ENCODE measurements at regions not wholly inside any gene's neighbourhood (a gene's known extent, or its start where the extent isn't known, plus 50 kb on each side); places are given as distances from the start of the nearest gene placed in this dataset.

DNA sequence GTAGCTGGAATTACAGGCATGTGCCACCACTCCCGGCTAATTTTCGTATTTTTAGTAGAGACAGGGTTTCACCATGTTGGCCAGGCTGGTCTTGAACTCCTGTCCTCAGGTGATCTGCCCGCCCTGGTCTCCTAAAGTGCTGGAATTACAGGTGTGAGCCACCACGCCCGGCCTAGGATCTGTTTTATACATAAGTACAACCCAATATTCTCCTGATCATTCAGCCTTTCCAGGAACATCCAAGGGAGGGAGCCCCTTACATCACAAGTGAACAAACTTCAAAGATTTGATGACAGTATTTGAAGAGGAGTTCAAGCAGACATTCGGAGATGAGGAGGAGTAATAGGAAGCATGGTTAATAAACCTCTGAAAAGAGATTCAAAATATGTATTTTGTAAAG is 54.9 kb upstream of the RAB3GAP2 start:
- no peaks in the 10 kb centered on the region for H3K79me2 ChIP-seq (replicated peaks; ENCODE audit: insufficient read depth, low read length)
- H3K9ac ChIP-seq (ENCODE audit: low read length) = no peak overlapping the region
- no peak overlapping the region for H2AFZ ChIP-seq (ENCODE audit: low read depth, low read length)
- no peak overlapping the region for H3K27ac ChIP-seq (ENCODE audit: low read length)
- H3K9me2 ChIP-seq (ENCODE audit: insufficient read depth, low read length) = no peaks in the 10 kb centered on the region
- TF ChIP-seq EP300 (conservative IDR thresholded peaks at IDR 0.05; ENCODE audit: poor library complexity, severe bottlenecking) (no peak), SMC3 (conservative IDR thresholded peaks at IDR 0.05; ENCODE audit: poor library complexity) (no peak), RAD21 (conservative IDR thresholded peaks at IDR 0.05) (no peak), MXI1 (conservative IDR thresholded peaks at IDR 0.05; ENCODE audit: poor library complexity, severe bottlenecking) (no peak), TAF1 (IDR thresholded peaks at IDR 0.05; ENCODE audit: low read depth) (no peak), EZH2 (IDR thresholded peaks at IDR 0.05; ENCODE audit: borderline replicate concordance, insufficient read depth, low read length, poor library complexity, severe bottlenecking) (no peak), POLR2AphosphoS5 (IDR thresholded peaks at IDR 0.05) (no peak)
- TF ChIP-seq, protein P1, sequence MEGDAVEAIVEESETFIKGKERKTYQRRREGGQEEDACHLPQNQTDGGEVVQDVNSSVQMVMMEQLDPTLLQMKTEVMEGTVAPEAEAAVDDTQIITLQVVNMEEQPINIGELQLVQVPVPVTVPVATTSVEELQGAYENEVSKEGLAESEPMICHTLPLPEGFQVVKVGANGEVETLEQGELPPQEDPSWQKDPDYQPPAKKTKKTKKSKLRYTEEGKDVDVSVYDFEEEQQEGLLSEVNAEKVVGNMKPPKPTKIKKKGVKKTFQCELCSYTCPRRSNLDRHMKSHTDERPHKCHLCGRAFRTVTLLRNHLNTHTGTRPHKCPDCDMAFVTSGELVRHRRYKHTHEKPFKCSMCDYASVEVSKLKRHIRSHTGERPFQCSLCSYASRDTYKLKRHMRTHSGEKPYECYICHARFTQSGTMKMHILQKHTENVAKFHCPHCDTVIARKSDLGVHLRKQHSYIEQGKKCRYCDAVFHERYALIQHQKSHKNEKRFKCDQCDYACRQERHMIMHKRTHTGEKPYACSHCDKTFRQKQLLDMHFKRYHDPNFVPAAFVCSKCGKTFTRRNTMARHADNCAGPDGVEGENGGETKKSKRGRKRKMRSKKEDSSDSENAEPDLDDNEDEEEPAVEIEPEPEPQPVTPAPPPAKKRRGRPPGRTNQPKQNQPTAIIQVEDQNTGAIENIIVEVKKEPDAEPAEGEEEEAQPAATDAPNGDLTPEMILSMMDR (IDR thresholded peaks at IDR 0.05; ENCODE audit: poor library complexity, severe bottlenecking) = no peak
- H3K36me3 ChIP-seq (ENCODE audit: insufficient read depth, low read length) = no peaks in the 10 kb centered on the region
- H4K20me1 ChIP-seq (ENCODE audit: insufficient read depth) = no peaks in the 10 kb centered on the region
- H3K4me2 ChIP-seq (ENCODE audit: low read length) = no peak overlapping the region
- no peaks in the 10 kb centered on the region for H3K9me3 ChIP-seq (ENCODE audit: low read length)
- no peaks in the 10 kb centered on the region for H3F3A ChIP-seq (ENCODE audit: insufficient read depth, low read length, poor library complexity, severe bottlenecking)
- H3K27me3 ChIP-seq (ENCODE audit: insufficient read depth, low read depth, low read length) = no peaks in the 10 kb centered on the region
- H3K4me3 ChIP-seq (ENCODE audit: low read length) = no peak overlapping the region

DNA sequence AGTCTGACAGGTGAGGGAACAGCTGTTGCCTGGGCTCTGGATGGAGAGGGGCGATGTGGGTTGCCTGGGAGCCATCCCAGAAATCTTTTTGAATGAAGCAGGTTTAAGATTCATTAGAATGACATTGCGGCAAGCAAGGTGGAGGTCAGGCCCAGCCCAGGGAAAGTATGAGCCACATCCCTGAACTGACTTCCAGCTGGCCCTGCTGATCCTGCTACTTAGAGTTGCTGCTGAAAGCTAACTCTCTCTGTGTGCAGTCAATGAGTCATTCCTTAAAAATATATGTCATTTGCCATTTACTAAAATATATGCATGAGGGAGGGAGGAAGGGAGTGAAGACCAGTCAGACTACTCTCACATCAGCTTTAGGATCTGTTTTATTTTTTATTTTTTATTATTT is 54.3 kb upstream of the RAB3GAP2 start:
- H3K4me3 ChIP-seq (ENCODE audit: low read length) = no peak overlapping the region
- H3K4me2 ChIP-seq (ENCODE audit: low read length) = no peak overlapping the region
- no peak overlapping the region for H2AFZ ChIP-seq (ENCODE audit: low read depth, low read length)
- no peaks in the 10 kb centered on the region for H3K9me3 ChIP-seq (ENCODE audit: low read length)
- H3K27me3 ChIP-seq (ENCODE audit: insufficient read depth, low read depth, low read length) = no peaks in the 10 kb centered on the region
- H3K36me3 ChIP-seq (ENCODE audit: insufficient read depth, low read length) = no peaks in the 10 kb centered on the region
- no peaks in the 10 kb centered on the region for H3K9me2 ChIP-seq (ENCODE audit: insufficient read depth, low read length)
- H3K9ac ChIP-seq (ENCODE audit: low read length) = no peak overlapping the region
- TF ChIP-seq TAF1 (IDR thresholded peaks at IDR 0.05; ENCODE audit: low read depth) = no peak
- TF ChIP-seq SMC3 (conservative IDR thresholded peaks at IDR 0.05; ENCODE audit: poor library complexity) = no peak
- TF ChIP-seq RAD21 (conservative IDR thresholded peaks at IDR 0.05) = no peak
- TF ChIP-seq, protein P2, sequence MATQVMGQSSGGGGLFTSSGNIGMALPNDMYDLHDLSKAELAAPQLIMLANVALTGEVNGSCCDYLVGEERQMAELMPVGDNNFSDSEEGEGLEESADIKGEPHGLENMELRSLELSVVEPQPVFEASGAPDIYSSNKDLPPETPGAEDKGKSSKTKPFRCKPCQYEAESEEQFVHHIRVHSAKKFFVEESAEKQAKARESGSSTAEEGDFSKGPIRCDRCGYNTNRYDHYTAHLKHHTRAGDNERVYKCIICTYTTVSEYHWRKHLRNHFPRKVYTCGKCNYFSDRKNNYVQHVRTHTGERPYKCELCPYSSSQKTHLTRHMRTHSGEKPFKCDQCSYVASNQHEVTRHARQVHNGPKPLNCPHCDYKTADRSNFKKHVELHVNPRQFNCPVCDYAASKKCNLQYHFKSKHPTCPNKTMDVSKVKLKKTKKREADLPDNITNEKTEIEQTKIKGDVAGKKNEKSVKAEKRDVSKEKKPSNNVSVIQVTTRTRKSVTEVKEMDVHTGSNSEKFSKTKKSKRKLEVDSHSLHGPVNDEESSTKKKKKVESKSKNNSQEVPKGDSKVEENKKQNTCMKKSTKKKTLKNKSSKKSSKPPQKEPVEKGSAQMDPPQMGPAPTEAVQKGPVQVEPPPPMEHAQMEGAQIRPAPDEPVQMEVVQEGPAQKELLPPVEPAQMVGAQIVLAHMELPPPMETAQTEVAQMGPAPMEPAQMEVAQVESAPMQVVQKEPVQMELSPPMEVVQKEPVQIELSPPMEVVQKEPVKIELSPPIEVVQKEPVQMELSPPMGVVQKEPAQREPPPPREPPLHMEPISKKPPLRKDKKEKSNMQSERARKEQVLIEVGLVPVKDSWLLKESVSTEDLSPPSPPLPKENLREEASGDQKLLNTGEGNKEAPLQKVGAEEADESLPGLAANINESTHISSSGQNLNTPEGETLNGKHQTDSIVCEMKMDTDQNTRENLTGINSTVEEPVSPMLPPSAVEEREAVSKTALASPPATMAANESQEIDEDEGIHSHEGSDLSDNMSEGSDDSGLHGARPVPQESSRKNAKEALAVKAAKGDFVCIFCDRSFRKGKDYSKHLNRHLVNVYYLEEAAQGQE (IDR thresholded peaks at IDR 0.05; ENCODE audit: borderline replicate concordance) = no peak
- no peaks in the 10 kb centered on the region for H3K79me2 ChIP-seq (replicated peaks; ENCODE audit: insufficient read depth, low read length)
- H3K27ac ChIP-seq (ENCODE audit: low read length) = no peak overlapping the region
- H4K20me1 ChIP-seq (ENCODE audit: insufficient read depth) = no peaks in the 10 kb centered on the region
- no peaks in the 10 kb centered on the region for H3F3A ChIP-seq (ENCODE audit: insufficient read depth, low read length, poor library complexity, severe bottlenecking)
